ENCODE measurements at regions not wholly inside any gene's neighbourhood (a gene's known extent, or its start where the extent isn't known, plus 50 kb on each side); places are given as distances from the start of the nearest gene placed in this dataset.

DNA sequence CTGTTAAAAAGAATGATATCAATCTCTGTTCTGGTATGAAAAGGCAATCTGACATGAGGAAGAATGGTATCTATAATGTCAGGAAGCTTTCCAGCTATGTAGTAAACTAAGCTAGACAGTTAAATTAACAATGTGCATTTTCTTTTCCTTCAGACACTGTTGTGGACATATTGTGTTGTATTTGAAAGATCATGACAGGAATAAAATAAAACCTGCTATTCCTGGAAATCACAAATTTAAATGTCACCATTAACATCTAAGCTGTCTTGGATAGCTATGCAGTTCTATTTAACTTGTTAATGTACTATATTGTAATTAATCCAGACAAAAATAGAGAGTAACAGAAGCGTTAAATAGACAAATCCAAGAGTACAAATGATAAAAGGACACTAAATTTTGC lies 297.4 kb upstream of the LUZP2 start:
- H3K4me1 ChIP-seq (ENCODE audit: control insufficient read depth, extremely low read depth, insufficient read depth, low read length), result no peaks in the 10 kb centered on the region
- H3K9me3 ChIP-seq (ENCODE audit: control insufficient read depth, low read depth, low read length), result no peaks in the 10 kb centered on the region
- H3K27ac ChIP-seq (ENCODE audit: control insufficient read depth, insufficient read depth, low read length), result no peak overlapping the region
- DNase-seq (ENCODE audit: low read depth, low spot score) (no peak), FAIRE-seq (no peak)
- H3K36me3 ChIP-seq (ENCODE audit: control insufficient read depth in 2 of 2, extremely low read depth in 1 of 2, insufficient read depth in 2 of 2, low read length in 2 of 2), result no peaks in the 10 kb centered on the region
- dilution Hi-C loops (cut with MboI; ENCODE audit: extremely low pct_ligation_motif_present, low sequenced_read_pairs), result no loop called here
- no peak for TF ChIP-seq EZH2 (IDR thresholded peaks at IDR 0.05; ENCODE audit: low read length)
- TF ChIP-seq, protein P1, sequence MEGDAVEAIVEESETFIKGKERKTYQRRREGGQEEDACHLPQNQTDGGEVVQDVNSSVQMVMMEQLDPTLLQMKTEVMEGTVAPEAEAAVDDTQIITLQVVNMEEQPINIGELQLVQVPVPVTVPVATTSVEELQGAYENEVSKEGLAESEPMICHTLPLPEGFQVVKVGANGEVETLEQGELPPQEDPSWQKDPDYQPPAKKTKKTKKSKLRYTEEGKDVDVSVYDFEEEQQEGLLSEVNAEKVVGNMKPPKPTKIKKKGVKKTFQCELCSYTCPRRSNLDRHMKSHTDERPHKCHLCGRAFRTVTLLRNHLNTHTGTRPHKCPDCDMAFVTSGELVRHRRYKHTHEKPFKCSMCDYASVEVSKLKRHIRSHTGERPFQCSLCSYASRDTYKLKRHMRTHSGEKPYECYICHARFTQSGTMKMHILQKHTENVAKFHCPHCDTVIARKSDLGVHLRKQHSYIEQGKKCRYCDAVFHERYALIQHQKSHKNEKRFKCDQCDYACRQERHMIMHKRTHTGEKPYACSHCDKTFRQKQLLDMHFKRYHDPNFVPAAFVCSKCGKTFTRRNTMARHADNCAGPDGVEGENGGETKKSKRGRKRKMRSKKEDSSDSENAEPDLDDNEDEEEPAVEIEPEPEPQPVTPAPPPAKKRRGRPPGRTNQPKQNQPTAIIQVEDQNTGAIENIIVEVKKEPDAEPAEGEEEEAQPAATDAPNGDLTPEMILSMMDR (optimal IDR thresholded peaks at IDR 0.05 in 1 of 3, IDR thresholded peaks at IDR 0.05 in 1 of 3, conservative IDR thresholded peaks at IDR 0.05 in 1 of 3; ENCODE audit: extremely low read depth in 1 of 3, insufficient read depth in 2 of 3, low read length in 3 of 3), result no peak
- H3K79me2 ChIP-seq (ENCODE audit: control insufficient read depth, insufficient read depth, low read length), result no peaks in the 10 kb centered on the region
- no peak overlapping the region for H3K4me3 ChIP-seq (ENCODE audit: control insufficient read depth in 2 of 3, extremely low read depth in 1 of 3, insufficient read depth in 2 of 3, low read depth in 1 of 3, low read length in 3 of 3)
- H2AFZ ChIP-seq (ENCODE audit: control insufficient read depth, low read length), result no peak overlapping the region
- H3K4me2 ChIP-seq (ENCODE audit: control insufficient read depth, extremely low read depth, insufficient read depth, low read depth, low read length), result no peak overlapping the region
- H3K9me1 ChIP-seq (ENCODE audit: control insufficient read depth, extremely low read depth, insufficient read depth, low read length), result no peaks in the 10 kb centered on the region
- H3K27me3 ChIP-seq (ENCODE audit: control insufficient read depth, extremely low read depth, insufficient read depth, low read length), result no peaks in the 10 kb centered on the region
- H4K20me1 ChIP-seq (ENCODE audit: control insufficient read depth, extremely low read depth, insufficient read depth, low read length), result no peaks in the 10 kb centered on the region
- no peak overlapping the region for H3K9ac ChIP-seq (ENCODE audit: control insufficient read depth, extremely low read depth, insufficient read depth, low read length)

DNA sequence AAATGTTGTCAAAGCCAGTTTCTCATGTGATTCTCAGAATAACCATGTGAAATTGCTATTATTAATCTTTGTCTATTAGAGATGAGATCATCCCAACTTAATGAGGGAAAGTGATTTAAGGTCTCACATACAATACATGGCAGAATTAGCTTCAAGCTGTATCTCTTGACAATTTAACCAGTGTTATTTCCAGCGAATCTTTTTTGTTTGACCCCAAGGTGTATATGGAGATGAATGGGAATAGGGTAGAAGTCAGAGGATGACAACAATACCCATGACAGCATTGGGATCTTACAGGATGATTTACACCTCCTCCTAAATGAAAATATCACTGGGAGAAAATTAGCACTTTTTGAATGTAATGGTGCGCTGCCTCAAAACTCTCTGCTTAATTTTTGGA lies 290.8 kb upstream of the LUZP2 start:
- Histone ChIP-seq H3K9ac (ENCODE audit: control insufficient read depth, extremely low read depth, insufficient read depth, low read length) (no peak overlapping the region), H3K79me2 (ENCODE audit: control insufficient read depth, insufficient read depth, low read length) (no peaks in the 10 kb centered on the region), H3K4me2 (ENCODE audit: control insufficient read depth, extremely low read depth, insufficient read depth, low read depth, low read length) (no peak overlapping the region), H3K4me3 (ENCODE audit: control insufficient read depth in 2 of 3, extremely low read depth in 1 of 3, insufficient read depth in 2 of 3, low read depth in 1 of 3, low read length in 3 of 3) (no peak overlapping the region), H4K20me1 (ENCODE audit: control insufficient read depth, extremely low read depth, insufficient read depth, low read length) (no peaks in the 10 kb centered on the region), H3K36me3 (ENCODE audit: control insufficient read depth in 2 of 2, extremely low read depth in 1 of 2, insufficient read depth in 2 of 2, low read length in 2 of 2) (no peaks in the 10 kb centered on the region), H3K27ac (ENCODE audit: control insufficient read depth, insufficient read depth, low read length) (no peak overlapping the region), H3K9me1 (ENCODE audit: control insufficient read depth, extremely low read depth, insufficient read depth, low read length) (no peaks in the 10 kb centered on the region), H3K4me1 (ENCODE audit: control insufficient read depth, extremely low read depth, insufficient read depth, low read length) (no peaks in the 10 kb centered on the region), H3K27me3 (ENCODE audit: control insufficient read depth, extremely low read depth, insufficient read depth, low read length) (no peaks in the 10 kb centered on the region), H3K9me3 (ENCODE audit: control insufficient read depth, low read depth, low read length) (no peaks in the 10 kb centered on the region), H2AFZ (ENCODE audit: control insufficient read depth, low read length) (no peak overlapping the region)
- TF ChIP-seq, protein P1 (optimal IDR thresholded peaks at IDR 0.05 in 1 of 3, IDR thresholded peaks at IDR 0.05 in 1 of 3, conservative IDR thresholded peaks at IDR 0.05 in 1 of 3; ENCODE audit: extremely low read depth in 1 of 3, insufficient read depth in 2 of 3, low read length in 3 of 3), result no peak
- no peak for TF ChIP-seq EZH2 (IDR thresholded peaks at IDR 0.05; ENCODE audit: low read length)
- dilution Hi-C loops (cut with MboI; ENCODE audit: extremely low pct_ligation_motif_present, low sequenced_read_pairs), result no loop called here
- FAIRE-seq, result no peak
- no peak for DNase-seq (ENCODE audit: low read depth, low spot score)
